LNCaP clone FGC (cell line): ENCODE measurements at regions not wholly inside any gene's neighbourhood (a gene's known extent, or its start where the extent isn't known, plus 50 kb on each side); places are given as distances from the start of the nearest gene placed in this dataset.

Source experiments
- DNase-seq: peaks from one replicate; pipeline ENCODE4 v3.0.0-alpha.2; 2011; ENCODE audit warnings: low read depth
- H3K4me3 ChIP-seq: 2 replicates; pipeline ENCODE4 v1.5.1; 2011; ENCODE audit warnings: mild to moderate bottlenecking, low read depth, low read length, control low read depth
- TF ChIP-seq, protein P1 (sequence below): IDR thresholded peaks from 2 replicates; pipeline ENCODE4 v1.5.1; 2012; ENCODE audit warnings: mild to moderate bottlenecking; ENCODE audit not compliant: control insufficient read depth, insufficient read depth; ENCODE audit errors: extremely low read depth

DNA sequence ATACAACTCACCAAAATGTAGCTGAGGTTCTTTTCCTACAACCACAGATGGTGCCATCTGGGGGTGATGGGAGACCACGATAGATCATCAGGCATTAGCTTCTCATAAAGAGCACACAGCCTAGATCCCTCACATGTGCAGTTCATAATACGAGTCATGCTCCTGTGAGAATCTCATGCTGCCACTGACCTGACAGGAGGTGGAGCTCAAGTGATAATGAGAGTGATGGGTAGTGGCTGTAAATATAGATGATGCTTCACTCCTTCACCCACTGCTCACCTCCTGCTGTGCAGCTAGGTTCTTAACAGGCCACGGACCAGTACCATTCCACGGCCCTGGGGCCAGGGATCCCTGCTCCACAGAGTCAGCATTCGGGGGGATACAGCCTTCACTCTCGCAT lies 943.8 kb downstream of the NLGN4Y start:
- TF ChIP-seq, protein P1, sequence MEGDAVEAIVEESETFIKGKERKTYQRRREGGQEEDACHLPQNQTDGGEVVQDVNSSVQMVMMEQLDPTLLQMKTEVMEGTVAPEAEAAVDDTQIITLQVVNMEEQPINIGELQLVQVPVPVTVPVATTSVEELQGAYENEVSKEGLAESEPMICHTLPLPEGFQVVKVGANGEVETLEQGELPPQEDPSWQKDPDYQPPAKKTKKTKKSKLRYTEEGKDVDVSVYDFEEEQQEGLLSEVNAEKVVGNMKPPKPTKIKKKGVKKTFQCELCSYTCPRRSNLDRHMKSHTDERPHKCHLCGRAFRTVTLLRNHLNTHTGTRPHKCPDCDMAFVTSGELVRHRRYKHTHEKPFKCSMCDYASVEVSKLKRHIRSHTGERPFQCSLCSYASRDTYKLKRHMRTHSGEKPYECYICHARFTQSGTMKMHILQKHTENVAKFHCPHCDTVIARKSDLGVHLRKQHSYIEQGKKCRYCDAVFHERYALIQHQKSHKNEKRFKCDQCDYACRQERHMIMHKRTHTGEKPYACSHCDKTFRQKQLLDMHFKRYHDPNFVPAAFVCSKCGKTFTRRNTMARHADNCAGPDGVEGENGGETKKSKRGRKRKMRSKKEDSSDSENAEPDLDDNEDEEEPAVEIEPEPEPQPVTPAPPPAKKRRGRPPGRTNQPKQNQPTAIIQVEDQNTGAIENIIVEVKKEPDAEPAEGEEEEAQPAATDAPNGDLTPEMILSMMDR, result no peak

GRCh38 chrY:15471371-15471770 lies 947.0 kb downstream of the NLGN4Y start:
- TF ChIP-seq, protein P1, result no peak
- no peak for DNase-seq
- H3K4me3 ChIP-seq, result no peak overlapping the region

More for the DNA sequence above, 943.8 kb downstream of the NLGN4Y start:
- no peak for DNase-seq
- no peak overlapping the region for H3K4me3 ChIP-seq

DNA sequence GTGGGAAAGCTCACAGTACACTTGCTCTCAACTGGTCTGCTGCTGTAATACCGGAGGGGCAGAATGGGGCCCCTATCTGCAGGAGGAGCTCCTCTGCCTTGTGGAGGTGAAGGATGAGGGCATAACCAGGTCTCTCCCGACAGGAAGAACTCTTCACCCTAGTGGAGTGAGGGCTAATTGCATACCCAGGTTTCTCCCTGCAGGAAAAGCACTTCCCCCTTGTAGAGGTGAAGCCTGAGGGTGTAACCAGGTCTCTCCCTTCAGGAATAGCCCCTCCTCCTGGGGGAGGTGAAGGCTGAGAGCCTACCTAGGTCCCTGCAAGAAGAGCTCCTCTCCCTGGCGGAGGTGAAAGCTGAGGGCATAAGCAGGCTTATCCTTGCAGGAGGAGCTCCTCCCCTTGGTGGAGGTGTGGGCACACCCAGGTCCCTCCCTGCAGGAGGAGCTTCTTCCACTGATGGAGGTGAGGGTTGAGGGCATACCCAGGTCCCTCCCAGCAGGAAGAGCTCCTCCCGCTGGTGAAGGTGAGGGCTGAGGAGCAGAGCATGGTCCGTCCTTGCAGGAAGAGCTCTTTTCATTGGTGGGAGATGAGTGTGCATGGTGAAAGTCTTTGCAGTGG lies 954.1 kb downstream of the NLGN4Y start:
- no peak for DNase-seq
- TF ChIP-seq, protein P1, result no peak
- no peak overlapping the region for H3K4me3 ChIP-seq

- TF ChIP-seq, protein P1, result no peak
Measured at GRCh38 chrY:15500536-15500935, 976.2 kb downstream of the NLGN4Y start.

GRCh38 chrY:15501181-15501580 lies 976.9 kb downstream of the NLGN4Y start:
- no peak overlapping the region for H3K4me3 ChIP-seq
- no peak for DNase-seq
- TF ChIP-seq, protein P1, result no peak

More at GRCh38 chrY:15500536-15500935, 976.2 kb downstream of the NLGN4Y start:
- no peak for DNase-seq
- no peak overlapping the region for H3K4me3 ChIP-seq

DNA sequence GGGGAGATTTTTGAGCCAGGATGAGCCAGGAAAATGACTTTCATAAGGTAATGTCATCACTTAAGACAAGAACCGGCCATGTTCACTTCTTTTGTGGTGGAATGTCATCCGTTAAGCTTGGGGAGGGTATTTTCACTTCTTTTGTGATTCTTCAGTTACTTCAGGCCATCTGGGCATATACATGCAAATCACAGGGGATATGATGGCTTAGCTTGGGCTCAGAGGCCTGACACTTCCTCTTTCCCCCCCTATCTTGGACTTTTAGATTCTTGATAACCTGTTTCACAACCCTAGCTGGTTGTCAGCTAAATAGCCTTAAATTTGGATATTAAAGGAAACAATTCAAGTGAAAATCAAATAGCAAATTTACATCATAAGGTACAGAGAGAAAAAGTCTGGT lies 986.0 kb downstream of the NLGN4Y start:
- TF ChIP-seq, protein P1, result no peak
- H3K4me3 ChIP-seq, result no peak overlapping the region
- no peak for DNase-seq
